ENCODE measurements at regions not wholly inside any gene's neighbourhood (a gene's known extent, or its start where the extent isn't known, plus 50 kb on each side); places are given as distances from the start of the nearest gene placed in this dataset.

GRCh38 chr2:11018651-11019185 is 107.0 kb downstream of the KCNF1 start:
- FAIRE-seq: no peak

GRCh38 chr2:11019614-11020013 is 107.9 kb downstream of the KCNF1 start:
- FAIRE-seq: no peak

DNA sequence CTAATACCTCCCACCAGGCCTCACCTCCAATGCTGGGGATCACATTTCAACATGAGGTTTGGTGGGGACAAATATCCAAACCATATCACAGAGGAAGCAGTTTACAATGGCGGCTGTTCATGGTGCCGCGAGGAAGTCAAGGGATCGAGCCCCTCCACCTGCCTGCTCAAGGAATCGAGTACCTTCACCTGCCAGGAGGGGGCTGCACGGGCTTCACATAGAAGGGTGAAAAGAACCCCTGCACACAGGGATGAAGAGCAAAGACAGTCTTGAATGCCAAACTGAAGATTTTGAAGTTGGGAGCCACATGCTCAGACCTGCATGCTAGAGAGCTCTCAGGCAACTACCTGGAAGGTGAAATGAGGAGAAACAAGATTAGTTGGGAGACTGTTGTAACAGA is 110.3 kb downstream of the KCNF1 start:
- FAIRE-seq: no peak

DNA sequence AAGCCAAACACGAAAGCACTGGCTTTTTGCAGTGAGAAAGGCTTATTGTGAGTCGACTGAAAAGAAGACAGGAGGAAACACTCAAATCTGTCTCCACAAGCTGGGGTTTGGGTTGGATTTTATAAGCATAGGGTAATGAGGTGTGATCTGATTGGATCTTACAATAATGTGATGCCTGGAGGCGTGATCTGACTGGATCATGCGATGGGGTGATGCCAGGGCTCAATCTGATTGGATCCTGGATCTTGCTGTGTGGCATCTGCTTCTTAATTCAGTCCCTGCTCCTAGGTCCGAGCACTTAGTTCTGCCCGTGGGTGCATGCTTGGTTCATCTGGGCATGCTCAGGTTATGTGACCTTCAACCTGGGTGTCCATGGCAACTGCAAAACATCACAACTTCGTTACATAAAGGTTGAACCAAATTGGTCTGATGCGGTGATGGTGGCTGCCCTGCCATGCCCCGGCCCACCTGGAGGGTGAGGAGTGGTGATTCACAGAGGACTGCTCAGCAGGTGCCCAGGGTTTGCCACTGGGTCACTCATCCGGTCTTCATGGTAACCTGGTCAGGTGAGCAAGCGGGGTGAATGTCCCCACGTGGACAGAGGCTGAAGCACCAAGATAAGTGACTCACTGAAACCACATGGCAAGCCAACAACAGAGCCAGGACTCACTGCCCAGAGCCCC is 111.0 kb downstream of the KCNF1 start:
- FAIRE-seq: no peak

- FAIRE-seq: no peak
Observed at GRCh38 chr2:11023326-11024258, 111.9 kb downstream of the KCNF1 start.

DNA sequence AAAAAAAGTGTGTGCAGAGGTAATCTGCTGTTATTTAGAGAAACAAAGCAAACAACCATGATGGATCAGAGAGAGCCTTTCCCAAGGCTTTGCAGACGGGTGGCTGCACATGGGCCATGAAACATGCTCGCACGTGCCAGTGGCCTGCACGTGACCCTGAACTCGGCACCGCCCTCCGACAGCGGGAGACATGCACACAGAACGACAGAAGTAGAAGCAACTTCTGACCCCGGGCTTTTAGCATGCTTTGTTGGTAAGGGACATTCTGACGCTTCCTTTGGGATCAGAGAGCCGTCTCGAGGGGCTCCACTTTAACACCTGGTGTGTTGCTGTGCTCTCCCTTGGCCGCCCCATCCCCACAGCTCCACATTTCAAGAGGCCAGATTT is 112.5 kb downstream of the KCNF1 start:
- no peak for FAIRE-seq

GRCh38 chr2:11024687-11025086 is 113.0 kb downstream of the KCNF1 start:
- FAIRE-seq: no peak

- FAIRE-seq: no peak
Observed at GRCh38 chr2:11026286-11026921, 114.7 kb downstream of the KCNF1 start.

- no peak for FAIRE-seq
Observed at GRCh38 chr2:11027195-11027594, 115.5 kb downstream of the KCNF1 start.

GRCh38 chr2:11028407-11028916 is 116.7 kb downstream of the KCNF1 start:
- FAIRE-seq: no peak

DNA sequence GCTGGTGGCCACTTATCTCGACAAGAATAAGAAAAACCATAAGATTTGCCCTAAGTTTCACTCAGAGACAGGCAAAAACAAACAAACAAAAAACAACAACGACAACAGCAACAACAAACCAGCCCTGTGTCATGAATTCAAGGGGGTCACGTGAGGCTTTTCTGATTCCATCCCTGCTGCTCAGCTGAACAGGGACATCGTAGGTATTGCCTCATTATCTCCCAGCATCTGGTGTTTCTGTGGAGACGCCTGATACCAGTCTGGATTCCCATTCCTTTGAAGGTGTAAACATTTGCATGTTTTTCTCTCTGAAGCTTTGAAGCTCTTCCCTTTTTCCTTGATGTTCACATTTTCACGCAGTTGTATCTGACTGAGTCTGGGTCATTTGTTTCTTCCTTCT is 117.4 kb downstream of the KCNF1 start:
- no peak for FAIRE-seq

DNA sequence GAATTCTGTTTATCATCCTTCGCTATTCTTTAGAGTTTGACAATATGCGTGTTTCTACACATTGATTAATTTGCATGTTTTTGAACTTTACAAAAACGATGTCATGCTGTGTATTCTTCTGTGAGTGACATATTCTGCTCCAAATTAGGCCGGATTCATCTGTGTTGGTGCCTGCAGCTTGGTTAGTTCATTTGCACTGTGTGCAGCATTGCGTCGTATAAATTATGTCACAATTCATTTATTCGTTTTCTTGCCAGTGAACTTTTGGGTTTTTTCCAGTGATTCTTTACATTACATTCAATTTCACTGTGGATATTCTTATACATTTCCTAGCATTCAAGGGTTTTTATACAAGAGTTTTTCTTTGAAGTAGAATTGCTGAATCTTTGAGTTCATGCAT is 118.3 kb downstream of the KCNF1 start:
- no peak for FAIRE-seq

- FAIRE-seq: no peak
Observed at GRCh38 chr2:11030909-11031308, 119.2 kb downstream of the KCNF1 start.

- no peak for FAIRE-seq
Observed at GRCh38 chr2:11031876-11032275, 120.1 kb downstream of the KCNF1 start.

DNA sequence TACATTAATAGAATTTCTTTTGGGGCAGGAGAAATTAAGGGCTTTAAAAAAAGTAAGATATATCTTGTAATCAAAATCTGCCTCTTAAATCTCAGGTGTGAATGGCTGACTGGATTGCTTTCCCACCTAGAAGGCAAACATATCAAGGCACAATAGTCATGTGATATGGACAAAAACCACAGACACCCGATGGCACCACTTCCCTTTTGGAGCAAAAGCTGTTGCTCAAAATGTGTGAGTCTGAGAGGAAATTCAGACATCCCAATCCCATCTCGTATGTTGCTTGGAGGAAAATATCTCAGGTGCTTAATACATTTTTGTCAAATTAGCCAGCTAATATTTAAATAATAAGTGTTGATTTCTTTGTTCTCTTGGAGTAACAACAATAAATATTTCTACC is 120.7 kb downstream of the KCNF1 start:
- FAIRE-seq: no peak

DNA sequence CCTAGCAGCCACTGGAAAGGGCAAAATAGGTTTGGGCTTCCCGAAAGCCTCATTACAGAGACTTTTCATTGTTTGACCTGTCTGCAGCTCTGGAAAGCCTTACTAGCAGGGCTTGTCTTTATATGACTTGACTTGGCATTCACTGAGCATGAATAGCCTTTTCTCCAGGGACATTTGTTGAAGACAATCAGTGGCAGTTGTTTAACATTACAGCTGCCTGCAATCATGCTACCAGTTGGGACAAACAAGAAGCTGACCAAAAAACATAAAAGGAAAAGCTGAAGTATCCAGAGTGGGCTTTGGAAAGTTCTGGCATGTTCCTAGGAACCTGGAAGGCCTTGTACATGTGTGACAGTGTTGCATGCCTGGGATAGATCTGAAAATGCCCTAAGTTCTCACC is 121.4 kb downstream of the KCNF1 start:
- FAIRE-seq: no peak

GRCh38 chr2:11038641-11039040 is 116.6 kb upstream of the SLC66A3 start:
- FAIRE-seq: no peak

DNA sequence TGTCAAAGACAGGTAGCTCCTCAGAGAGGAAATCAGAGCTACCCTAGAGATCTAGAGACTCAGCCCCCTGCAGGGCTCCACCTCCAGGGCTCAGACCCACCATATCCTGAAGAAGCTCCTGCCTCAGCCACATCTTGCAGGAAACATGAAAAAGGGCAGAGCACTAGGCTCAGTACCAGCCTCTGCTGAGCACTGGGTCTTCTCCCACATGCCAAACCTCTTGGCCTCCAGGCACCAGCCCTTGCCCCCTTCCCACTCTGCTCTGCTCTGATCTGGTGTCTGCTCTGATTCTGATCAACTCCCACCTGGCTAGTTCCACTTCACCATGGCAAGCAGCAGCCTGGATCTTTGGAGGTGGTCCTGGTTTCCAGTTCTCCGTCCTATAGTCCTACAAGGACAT is 114.3 kb upstream of the SLC66A3 start:
- FAIRE-seq: no peak

GRCh38 chr2:11042841-11043240 is 112.4 kb upstream of the SLC66A3 start:
- no peak for FAIRE-seq

DNA sequence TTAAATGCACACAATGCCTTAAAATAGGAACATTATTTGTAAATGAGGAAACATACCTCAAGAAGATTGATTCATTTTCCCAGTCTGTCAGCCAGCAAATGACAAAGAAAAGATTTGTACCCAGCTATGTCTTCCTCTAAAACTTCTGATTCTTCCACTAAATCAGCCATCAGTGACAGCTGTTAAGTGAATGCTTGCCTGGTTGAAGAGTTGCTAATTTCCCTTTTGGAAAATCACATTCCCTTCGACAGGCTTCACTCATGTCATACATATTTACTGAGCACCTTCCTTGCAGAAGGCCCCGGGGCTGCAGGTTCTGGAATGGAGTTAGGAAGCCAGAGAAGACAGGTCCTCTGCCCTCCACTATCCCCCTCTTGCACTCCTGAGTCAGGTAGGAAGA is 112.0 kb upstream of the SLC66A3 start:
- FAIRE-seq: no peak

GRCh38 chr2:11044201-11044600 is 111.1 kb upstream of the SLC66A3 start:
- no peak for FAIRE-seq

DNA sequence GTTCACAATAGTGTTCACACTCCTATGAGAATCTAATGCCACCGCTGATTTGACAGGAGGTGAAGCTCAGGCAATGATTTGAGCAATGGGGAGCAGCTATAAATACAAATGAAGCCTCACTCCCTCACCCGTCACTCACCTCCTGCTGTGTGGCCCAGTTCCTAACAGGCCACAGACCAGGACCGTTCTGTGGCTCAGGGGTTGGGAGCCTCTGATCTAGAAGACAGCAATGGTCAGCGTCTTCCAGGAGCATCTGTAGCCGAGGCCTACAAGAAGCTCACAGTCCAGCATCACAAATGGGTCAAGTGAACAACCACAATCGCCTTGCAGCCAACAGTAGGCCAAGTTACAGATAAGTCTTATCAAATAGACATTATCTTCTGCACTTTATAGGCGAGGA is 110.0 kb upstream of the SLC66A3 start:
- FAIRE-seq: no peak

DNA sequence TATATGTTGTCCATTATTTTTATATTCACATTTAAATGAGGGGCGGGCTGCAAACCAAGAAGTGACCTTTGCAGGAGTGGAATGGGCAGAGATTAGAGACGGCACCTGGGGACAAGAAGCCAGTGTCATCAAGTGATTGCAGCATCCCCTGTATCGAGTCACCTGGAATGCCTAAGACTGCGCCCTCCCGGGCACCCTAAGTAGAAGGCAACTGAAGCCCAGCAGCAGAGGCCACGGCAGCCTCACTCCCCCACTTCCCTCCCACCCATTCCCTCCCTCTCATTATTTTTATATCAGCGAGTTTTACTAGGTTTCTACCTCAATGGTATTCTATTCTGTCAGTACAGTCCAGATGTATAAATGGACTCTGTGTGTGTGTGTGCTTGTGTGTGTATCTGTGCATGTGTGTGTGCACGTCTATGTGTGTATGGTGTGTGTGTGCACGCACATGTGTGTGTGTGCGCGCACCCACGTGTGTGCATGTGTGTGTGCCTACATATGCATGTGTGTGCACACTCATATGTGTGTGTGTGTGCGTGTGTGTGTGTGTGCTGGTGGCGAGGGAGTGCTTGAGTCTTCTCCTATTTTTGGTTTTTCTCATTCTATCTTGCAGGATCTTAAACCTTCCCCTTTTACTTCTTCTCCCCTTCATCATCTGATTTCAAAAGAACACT is 106.8 kb upstream of the SLC66A3 start:
- no peak for FAIRE-seq
